Mammary epithelial cell (primary cell): ENCODE measurements at regions not wholly inside any gene's neighbourhood (a gene's known extent, or its start where the extent isn't known, plus 50 kb on each side); places are given as distances from the start of the nearest gene placed in this dataset.

Experiments used
- EZH2 ChIP-seq: IDR thresholded peaks from 2 replicates; pipeline ENCODE4 v1.6.1; 2012; ENCODE audit warnings: low read length, inconsistent platforms, borderline replicate concordance
- TF ChIP-seq, protein P1 (sequence below), 2 donors: IDR thresholded peaks in 1 of 2; conservative IDR thresholded peaks in 1 of 2; 2 replicates each; pipeline ENCODE4 v1.5.1; 2011 to 2012; ENCODE audit warnings: inconsistent platforms in 2 of 2, low read length in 2 of 2, mild to moderate bottlenecking in 2 of 2, control low read depth in 1 of 2, low read depth in 1 of 2; ENCODE audit not compliant: insufficient read depth in 1 of 2; ENCODE audit errors: extremely low read depth in 1 of 2

DNA sequence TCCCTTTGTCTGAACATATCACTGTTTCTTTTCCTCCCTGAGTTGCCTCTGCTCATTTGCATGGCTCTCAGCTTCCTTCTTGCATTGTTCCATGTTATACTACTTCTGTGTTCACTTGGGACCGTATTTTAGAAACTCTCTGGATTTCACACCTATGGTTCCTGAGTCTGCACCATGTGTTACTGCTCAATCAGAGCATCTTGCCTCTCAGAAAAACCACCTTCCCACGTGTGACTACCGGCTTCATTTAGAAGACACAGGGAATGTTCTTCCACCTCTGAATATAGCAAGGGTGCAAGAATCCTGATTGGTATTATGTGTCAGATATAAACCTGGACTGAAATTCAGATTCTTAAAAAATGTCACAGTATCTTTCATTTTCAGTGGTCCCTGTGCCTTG, 731.2 kb downstream of the TDRD15 start:
- TF ChIP-seq, protein P1, sequence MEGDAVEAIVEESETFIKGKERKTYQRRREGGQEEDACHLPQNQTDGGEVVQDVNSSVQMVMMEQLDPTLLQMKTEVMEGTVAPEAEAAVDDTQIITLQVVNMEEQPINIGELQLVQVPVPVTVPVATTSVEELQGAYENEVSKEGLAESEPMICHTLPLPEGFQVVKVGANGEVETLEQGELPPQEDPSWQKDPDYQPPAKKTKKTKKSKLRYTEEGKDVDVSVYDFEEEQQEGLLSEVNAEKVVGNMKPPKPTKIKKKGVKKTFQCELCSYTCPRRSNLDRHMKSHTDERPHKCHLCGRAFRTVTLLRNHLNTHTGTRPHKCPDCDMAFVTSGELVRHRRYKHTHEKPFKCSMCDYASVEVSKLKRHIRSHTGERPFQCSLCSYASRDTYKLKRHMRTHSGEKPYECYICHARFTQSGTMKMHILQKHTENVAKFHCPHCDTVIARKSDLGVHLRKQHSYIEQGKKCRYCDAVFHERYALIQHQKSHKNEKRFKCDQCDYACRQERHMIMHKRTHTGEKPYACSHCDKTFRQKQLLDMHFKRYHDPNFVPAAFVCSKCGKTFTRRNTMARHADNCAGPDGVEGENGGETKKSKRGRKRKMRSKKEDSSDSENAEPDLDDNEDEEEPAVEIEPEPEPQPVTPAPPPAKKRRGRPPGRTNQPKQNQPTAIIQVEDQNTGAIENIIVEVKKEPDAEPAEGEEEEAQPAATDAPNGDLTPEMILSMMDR (conservative IDR thresholded peaks at IDR 0.05 in 1 of 2, IDR thresholded peaks at IDR 0.05 in 1 of 2; ENCODE audit: extremely low read depth in 1 of 2, insufficient read depth in 1 of 2, low read depth in 1 of 2, low read length in 2 of 2), result no peak
- no peak for TF ChIP-seq EZH2
